ENCODE measurements at regions not wholly inside any gene's neighbourhood (a gene's known extent, or its start where the extent isn't known, plus 50 kb on each side); places are given as distances from the start of the nearest gene placed in this dataset.

- no peak overlapping the region for H3K27ac ChIP-seq (ENCODE audit: low read length)
Measured at GRCh38 chr7:20010877-20011276, 206.3 kb downstream of the MACC1 start.

DNA sequence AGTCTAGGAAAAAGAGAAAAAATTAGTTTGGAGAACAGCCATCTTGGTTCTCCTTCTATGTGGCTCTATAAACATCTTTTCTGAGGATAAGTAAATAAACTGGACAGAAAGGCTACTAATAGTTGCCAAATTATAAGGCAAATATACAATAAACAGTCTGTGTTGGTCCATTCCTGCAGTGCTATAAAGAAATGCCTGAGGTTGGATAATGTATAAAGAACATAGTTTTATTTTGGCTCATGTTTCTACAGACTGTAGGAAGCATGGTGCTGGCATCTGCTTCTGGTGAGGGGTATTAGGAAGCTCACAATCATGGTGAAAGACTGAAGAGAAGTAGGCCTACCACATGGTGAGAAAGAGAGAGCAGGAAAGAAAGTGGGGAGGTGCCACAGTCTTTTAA is 209.7 kb downstream of the MACC1 start:
- no peaks in the 10 kb centered on the region for H3K36me3 ChIP-seq (ENCODE audit: insufficient read depth, low read length)
- H4K20me1 ChIP-seq (ENCODE audit: insufficient read depth) = no peaks in the 10 kb centered on the region
- no peaks in the 10 kb centered on the region for H3K9me3 ChIP-seq (ENCODE audit: low read length)
- no peak overlapping the region for H3K27ac ChIP-seq (ENCODE audit: low read length)
- no peaks in the 10 kb centered on the region for H3K79me2 ChIP-seq (replicated peaks; ENCODE audit: insufficient read depth, low read length)
- no peaks in the 10 kb centered on the region for H3K9me2 ChIP-seq (ENCODE audit: insufficient read depth, low read length)
- H3K9ac ChIP-seq (ENCODE audit: low read length) = no peak overlapping the region
- TF ChIP-seq RAD21 (conservative IDR thresholded peaks at IDR 0.05) (no peak), CTCF (IDR thresholded peaks at IDR 0.05; ENCODE audit: poor library complexity, severe bottlenecking) (no peak), POLR2AphosphoS5 (IDR thresholded peaks at IDR 0.05) (no peak), SMC3 (conservative IDR thresholded peaks at IDR 0.05; ENCODE audit: poor library complexity) (no peak), MXI1 (conservative IDR thresholded peaks at IDR 0.05; ENCODE audit: poor library complexity, severe bottlenecking) (no peak), TAF1 (IDR thresholded peaks at IDR 0.05; ENCODE audit: low read depth) (no peak)
- TF ChIP-seq, protein P1, sequence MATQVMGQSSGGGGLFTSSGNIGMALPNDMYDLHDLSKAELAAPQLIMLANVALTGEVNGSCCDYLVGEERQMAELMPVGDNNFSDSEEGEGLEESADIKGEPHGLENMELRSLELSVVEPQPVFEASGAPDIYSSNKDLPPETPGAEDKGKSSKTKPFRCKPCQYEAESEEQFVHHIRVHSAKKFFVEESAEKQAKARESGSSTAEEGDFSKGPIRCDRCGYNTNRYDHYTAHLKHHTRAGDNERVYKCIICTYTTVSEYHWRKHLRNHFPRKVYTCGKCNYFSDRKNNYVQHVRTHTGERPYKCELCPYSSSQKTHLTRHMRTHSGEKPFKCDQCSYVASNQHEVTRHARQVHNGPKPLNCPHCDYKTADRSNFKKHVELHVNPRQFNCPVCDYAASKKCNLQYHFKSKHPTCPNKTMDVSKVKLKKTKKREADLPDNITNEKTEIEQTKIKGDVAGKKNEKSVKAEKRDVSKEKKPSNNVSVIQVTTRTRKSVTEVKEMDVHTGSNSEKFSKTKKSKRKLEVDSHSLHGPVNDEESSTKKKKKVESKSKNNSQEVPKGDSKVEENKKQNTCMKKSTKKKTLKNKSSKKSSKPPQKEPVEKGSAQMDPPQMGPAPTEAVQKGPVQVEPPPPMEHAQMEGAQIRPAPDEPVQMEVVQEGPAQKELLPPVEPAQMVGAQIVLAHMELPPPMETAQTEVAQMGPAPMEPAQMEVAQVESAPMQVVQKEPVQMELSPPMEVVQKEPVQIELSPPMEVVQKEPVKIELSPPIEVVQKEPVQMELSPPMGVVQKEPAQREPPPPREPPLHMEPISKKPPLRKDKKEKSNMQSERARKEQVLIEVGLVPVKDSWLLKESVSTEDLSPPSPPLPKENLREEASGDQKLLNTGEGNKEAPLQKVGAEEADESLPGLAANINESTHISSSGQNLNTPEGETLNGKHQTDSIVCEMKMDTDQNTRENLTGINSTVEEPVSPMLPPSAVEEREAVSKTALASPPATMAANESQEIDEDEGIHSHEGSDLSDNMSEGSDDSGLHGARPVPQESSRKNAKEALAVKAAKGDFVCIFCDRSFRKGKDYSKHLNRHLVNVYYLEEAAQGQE (IDR thresholded peaks at IDR 0.05; ENCODE audit: borderline replicate concordance) = no peak
- H3K27me3 ChIP-seq (ENCODE audit: insufficient read depth, low read depth, low read length) = no peaks in the 10 kb centered on the region
- H3K4me3 ChIP-seq (ENCODE audit: low read length) = no peak overlapping the region
- H3K4me2 ChIP-seq (ENCODE audit: low read length) = no peak overlapping the region
- H3F3A ChIP-seq (ENCODE audit: insufficient read depth, low read length, poor library complexity, severe bottlenecking) = no peaks in the 10 kb centered on the region
- H2AFZ ChIP-seq (ENCODE audit: low read depth, low read length) = no peak overlapping the region

More at GRCh38 chr7:20010877-20011276, 206.3 kb downstream of the MACC1 start:
- Histone ChIP-seq H3K4me3 (ENCODE audit: low read length) (no peak overlapping the region), H3K79me2 (replicated peaks; ENCODE audit: insufficient read depth, low read length) (no peaks in the 10 kb centered on the region), H3K4me2 (ENCODE audit: low read length) (no peak overlapping the region), H3K9ac (ENCODE audit: low read length) (no peak overlapping the region), H3K9me3 (ENCODE audit: low read length) (no peaks in the 10 kb centered on the region), H3F3A (ENCODE audit: insufficient read depth, low read length, poor library complexity, severe bottlenecking) (no peaks in the 10 kb centered on the region), H3K9me2 (ENCODE audit: insufficient read depth, low read length) (no peaks in the 10 kb centered on the region), H3K27me3 (ENCODE audit: insufficient read depth, low read depth, low read length) (no peaks in the 10 kb centered on the region), H4K20me1 (ENCODE audit: insufficient read depth) (no peaks in the 10 kb centered on the region), H3K36me3 (ENCODE audit: insufficient read depth, low read length) (no peaks in the 10 kb centered on the region), H2AFZ (ENCODE audit: low read depth, low read length) (no peak overlapping the region)
- no peak for TF ChIP-seq TAF1 (IDR thresholded peaks at IDR 0.05; ENCODE audit: low read depth)
- no peak for TF ChIP-seq EZH2 (IDR thresholded peaks at IDR 0.05; ENCODE audit: borderline replicate concordance, insufficient read depth, low read length, poor library complexity, severe bottlenecking)
- no peak for TF ChIP-seq SMC3 (conservative IDR thresholded peaks at IDR 0.05; ENCODE audit: poor library complexity)
- no peak for TF ChIP-seq CTCF (IDR thresholded peaks at IDR 0.05; ENCODE audit: poor library complexity, severe bottlenecking)
- TF ChIP-seq EP300 (conservative IDR thresholded peaks at IDR 0.05; ENCODE audit: poor library complexity, severe bottlenecking) = no peak
- TF ChIP-seq RAD21 (conservative IDR thresholded peaks at IDR 0.05) = no peak
- no peak for TF ChIP-seq POLR2AphosphoS5 (IDR thresholded peaks at IDR 0.05)
- no peak for TF ChIP-seq MXI1 (conservative IDR thresholded peaks at IDR 0.05; ENCODE audit: poor library complexity, severe bottlenecking)
- TF ChIP-seq, protein P1 (IDR thresholded peaks at IDR 0.05; ENCODE audit: borderline replicate concordance) = no peak

Data from neural cell (in vitro differentiated cells).